Endothelial cell of umbilical vein (primary cell): ENCODE measurements at regions not wholly inside any gene's neighbourhood (a gene's known extent, or its start where the extent isn't known, plus 50 kb on each side); places are given as distances from the start of the nearest gene placed in this dataset.

Experiments used
- CTCF ChIP-seq, 2 donors: IDR thresholded peaks; 1 replicate in 1 of 2; 2 replicates in 1 of 2; pipeline ENCODE4 v1.5.1; 2011; ENCODE audit warnings: low read length in 2 of 2, mild to moderate bottlenecking in 2 of 2, moderate library complexity in 2 of 2, control low read depth in 1 of 2, inconsistent platforms in 1 of 2, low read depth in 1 of 2; ENCODE audit not compliant: insufficient read depth in 1 of 2; ENCODE audit errors: extremely low read depth in 1 of 2
- EZH2 ChIP-seq: IDR thresholded peaks from 2 replicates; pipeline ENCODE4 v1.6.1; 2012; ENCODE audit warnings: borderline replicate concordance, low read depth, mild to moderate bottlenecking, moderate library complexity, low read length, inconsistent platforms; ENCODE audit not compliant: severe bottlenecking
- FOS ChIP-seq: IDR thresholded peaks from 2 replicates; pipeline ENCODE4 v1.6.1; 2011; ENCODE audit warnings: mild to moderate bottlenecking, low read length, moderate library complexity, borderline replicate concordance; ENCODE audit not compliant: insufficient read depth
- POLR2A ChIP-seq: IDR thresholded peaks from 2 replicates; pipeline ENCODE4 v1.6.1; 2012; ENCODE audit warnings: low read depth, mild to moderate bottlenecking, control low read depth, low read length
- POLR2AphosphoS5 ChIP-seq: IDR thresholded peaks from 2 replicates; pipeline ENCODE4 v1.6.1; 2012; ENCODE audit warnings: low read depth, mild to moderate bottlenecking, control low read depth, low read length, moderate library complexity; ENCODE audit not compliant: insufficient read depth

- TF ChIP-seq CTCF (IDR thresholded peaks at IDR 0.05; ENCODE audit: extremely low read depth in 1 of 2, insufficient read depth in 1 of 2, low read depth in 1 of 2, low read length in 2 of 2) (no peak), POLR2AphosphoS5 (no peak), POLR2A (no peak), FOS (no peak), EZH2 (no peak)
Measured at GRCh38 chr2:2822143-2822542, 491.1 kb upstream of the MYT1L start.
